Prostate gland (tissue), 2 donors: ENCODE measurements at regions not wholly inside any gene's neighbourhood (a gene's known extent, or its start where the extent isn't known, plus 50 kb on each side); places are given as distances from the start of the nearest gene placed in this dataset.

Experiments
- POLR2AphosphoS5 ChIP-seq: sonication (generic); formaldehyde crosslinking; IDR thresholded peaks from one replicate; pipeline ENCODE4 v1.6.1; 2017; ENCODE audit warnings: antibody characterized with exemption
- TF ChIP-seq, protein P1 (sequence below), 4 experiments: fragments of 200-600 bp in 2 of 4; fragments of 450-650 bp in 2 of 4; sonication (generic) in 2 of 4; IDR thresholded peaks; 1 replicate in 3 of 4; 2 replicates in 1 of 4; pipeline ENCODE4 v1.5.1; 2016 to 2019; ENCODE audit warnings: antibody characterized with exemption in 4 of 4, mild to moderate bottlenecking in 2 of 4, moderate library complexity in 2 of 4

DNA sequence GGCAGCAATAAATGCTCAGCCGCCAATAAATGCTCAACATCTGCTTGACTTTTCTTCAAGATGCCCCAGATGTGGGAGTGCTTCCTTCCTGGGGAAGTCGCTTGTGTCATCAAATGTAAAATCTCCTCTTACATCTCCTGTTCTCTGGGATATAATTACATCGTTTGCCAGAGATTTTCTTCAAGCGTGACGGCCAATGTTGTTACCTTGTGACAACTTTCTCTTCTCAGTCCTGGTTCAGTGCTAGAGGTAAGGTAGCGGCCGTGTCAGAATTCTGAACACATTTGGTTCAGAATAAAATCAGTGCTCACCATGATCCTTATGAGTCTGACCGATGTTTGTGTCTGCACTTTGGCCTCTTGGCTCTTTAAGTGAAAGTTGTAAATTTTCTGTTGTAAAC, 102.5 kb downstream of the ASMT start:
- TF ChIP-seq, protein P1, sequence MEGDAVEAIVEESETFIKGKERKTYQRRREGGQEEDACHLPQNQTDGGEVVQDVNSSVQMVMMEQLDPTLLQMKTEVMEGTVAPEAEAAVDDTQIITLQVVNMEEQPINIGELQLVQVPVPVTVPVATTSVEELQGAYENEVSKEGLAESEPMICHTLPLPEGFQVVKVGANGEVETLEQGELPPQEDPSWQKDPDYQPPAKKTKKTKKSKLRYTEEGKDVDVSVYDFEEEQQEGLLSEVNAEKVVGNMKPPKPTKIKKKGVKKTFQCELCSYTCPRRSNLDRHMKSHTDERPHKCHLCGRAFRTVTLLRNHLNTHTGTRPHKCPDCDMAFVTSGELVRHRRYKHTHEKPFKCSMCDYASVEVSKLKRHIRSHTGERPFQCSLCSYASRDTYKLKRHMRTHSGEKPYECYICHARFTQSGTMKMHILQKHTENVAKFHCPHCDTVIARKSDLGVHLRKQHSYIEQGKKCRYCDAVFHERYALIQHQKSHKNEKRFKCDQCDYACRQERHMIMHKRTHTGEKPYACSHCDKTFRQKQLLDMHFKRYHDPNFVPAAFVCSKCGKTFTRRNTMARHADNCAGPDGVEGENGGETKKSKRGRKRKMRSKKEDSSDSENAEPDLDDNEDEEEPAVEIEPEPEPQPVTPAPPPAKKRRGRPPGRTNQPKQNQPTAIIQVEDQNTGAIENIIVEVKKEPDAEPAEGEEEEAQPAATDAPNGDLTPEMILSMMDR (IDR thresholded peaks at IDR 0.05): no peak
- TF ChIP-seq POLR2AphosphoS5: no peak
